NT2/D1 (cell line): ENCODE measurements at regions not wholly inside any gene's neighbourhood (a gene's known extent, or its start where the extent isn't known, plus 50 kb on each side); places are given as distances from the start of the nearest gene placed in this dataset.

Experiments used
- SUZ12 ChIP-seq: IDR thresholded peaks from 2 replicates; pipeline ENCODE4 v1.6.1; 2011; ENCODE audit not compliant: insufficient read length, insufficient read depth; ENCODE audit errors: extremely low read depth
- YY1 ChIP-seq: IDR thresholded peaks from 2 replicates; pipeline ENCODE4 v1.6.1; 2011; ENCODE audit not compliant: insufficient read length, insufficient read depth
- ZNF274 ChIP-seq: IDR thresholded peaks from 2 replicates; pipeline ENCODE4 v1.6.1; 2011; ENCODE audit warnings: mild to moderate bottlenecking, low read depth, low read length

DNA sequence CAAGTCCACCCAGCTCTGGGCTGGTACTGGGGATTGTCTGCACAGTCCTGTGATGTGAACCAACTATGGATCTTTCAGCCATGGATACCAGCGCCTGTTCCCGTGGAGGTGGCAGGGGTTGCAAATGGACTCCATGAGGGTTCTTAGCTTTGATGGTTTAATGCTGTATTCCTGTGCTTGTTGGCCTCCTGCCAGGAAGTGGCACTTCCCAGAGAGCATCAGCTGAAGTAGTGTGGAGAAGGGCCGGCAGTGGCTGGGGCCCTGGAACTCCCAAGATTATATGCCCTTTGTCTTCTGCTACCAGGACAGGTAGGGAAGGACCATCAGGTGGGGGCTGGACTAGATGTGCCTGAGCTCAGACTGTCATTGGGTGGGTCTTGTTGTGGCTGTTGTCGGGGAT lies 1104.8 kb upstream of the COX7C start:
- TF ChIP-seq SUZ12: no peak
- no peak for TF ChIP-seq YY1
- no peak for TF ChIP-seq ZNF274
